ENCODE measurements at regions not wholly inside any gene's neighbourhood (a gene's known extent, or its start where the extent isn't known, plus 50 kb on each side); places are given as distances from the start of the nearest gene placed in this dataset.

DNA sequence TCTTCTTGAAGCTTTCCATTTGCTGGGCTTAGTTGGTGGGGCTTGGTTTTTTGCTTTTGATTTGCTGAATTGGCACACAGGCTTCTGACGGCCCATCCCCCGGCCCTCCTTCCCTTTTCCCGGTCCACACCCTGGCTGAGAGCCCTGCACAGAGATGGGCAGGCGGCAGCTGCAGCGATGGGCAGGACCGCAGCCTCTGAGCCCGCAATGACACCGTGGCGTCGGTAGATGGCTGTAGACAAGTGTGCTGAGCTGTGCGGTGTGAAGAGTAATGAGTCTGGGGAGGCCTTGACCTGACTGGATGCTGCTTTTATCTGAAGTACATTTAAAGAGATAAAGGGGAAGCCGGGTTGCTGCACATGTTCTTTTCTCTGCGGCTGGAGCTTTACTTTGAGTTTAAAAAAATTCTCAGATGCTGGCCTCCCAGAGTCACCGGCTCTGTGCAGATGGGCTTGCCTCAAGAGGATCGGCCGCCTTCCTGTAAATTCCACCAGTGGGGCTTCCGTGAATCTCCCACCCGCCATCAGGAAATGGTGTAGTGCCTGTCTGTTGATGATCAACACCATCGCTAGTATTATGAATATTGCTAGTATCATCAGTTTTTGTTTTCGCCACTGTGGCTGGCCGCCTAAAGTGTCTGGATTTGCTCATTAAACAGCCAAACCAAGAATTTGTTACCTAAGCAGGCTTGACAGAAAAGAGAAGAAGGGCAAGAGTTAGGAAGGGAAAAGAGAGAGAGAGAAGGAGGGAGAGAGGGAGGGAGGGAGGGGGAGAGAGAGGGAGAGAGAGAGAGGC is 245.6 kb upstream of the RBFOX1 start:
- TF ChIP-seq EZH2phosphoT487 (conservative IDR thresholded peaks at IDR 0.05; ENCODE audit: low read length) = no peak
- TF ChIP-seq, protein P1, sequence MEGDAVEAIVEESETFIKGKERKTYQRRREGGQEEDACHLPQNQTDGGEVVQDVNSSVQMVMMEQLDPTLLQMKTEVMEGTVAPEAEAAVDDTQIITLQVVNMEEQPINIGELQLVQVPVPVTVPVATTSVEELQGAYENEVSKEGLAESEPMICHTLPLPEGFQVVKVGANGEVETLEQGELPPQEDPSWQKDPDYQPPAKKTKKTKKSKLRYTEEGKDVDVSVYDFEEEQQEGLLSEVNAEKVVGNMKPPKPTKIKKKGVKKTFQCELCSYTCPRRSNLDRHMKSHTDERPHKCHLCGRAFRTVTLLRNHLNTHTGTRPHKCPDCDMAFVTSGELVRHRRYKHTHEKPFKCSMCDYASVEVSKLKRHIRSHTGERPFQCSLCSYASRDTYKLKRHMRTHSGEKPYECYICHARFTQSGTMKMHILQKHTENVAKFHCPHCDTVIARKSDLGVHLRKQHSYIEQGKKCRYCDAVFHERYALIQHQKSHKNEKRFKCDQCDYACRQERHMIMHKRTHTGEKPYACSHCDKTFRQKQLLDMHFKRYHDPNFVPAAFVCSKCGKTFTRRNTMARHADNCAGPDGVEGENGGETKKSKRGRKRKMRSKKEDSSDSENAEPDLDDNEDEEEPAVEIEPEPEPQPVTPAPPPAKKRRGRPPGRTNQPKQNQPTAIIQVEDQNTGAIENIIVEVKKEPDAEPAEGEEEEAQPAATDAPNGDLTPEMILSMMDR (IDR thresholded peaks at IDR 0.05; ENCODE audit: insufficient read depth, low read length, poor library complexity, severe bottlenecking) = no peak
- Histone ChIP-seq H3K9me2 (replicated peaks; ENCODE audit: insufficient read depth, low read length) (no peaks in the 10 kb centered on the region), H3K9ac (ENCODE audit: low read length) (no peak overlapping the region), H3K36me3 (ENCODE audit: low read length) (no peaks in the 10 kb centered on the region), H3K4me3 (ENCODE audit: insufficient read depth, low read length, poor library complexity, severe bottlenecking) (no peak overlapping the region), H3K4me2 (ENCODE audit: low read depth, low read length, poor library complexity, severe bottlenecking) (no peak overlapping the region), H4K20me1 (ENCODE audit: low read depth, low read length) (no peaks in the 10 kb centered on the region), H3K9me3 (ENCODE audit: insufficient read depth, low read length) (no peaks in the 10 kb centered on the region), H3K79me2 (ENCODE audit: insufficient read depth, low read length) (no peaks in the 10 kb centered on the region), H2AFZ (ENCODE audit: low read depth, low read length, severe bottlenecking) (no peak overlapping the region), H3F3A (ENCODE audit: insufficient read depth) (no peaks in the 10 kb centered on the region), H3K27ac (ENCODE audit: low read depth, low read length) (no peak overlapping the region), H3K27me3 (ENCODE audit: low read length) (no peaks in the 10 kb centered on the region)

GRCh38 chr16:7085776-7086175 is 246.9 kb upstream of the RBFOX1 start:
- Histone ChIP-seq H3K9ac (ENCODE audit: low read length) (no peak overlapping the region), H2AFZ (ENCODE audit: low read depth, low read length, severe bottlenecking) (no peak overlapping the region)
- TF ChIP-seq EZH2phosphoT487 (conservative IDR thresholded peaks at IDR 0.05; ENCODE audit: low read length) = no peak
- TF ChIP-seq, protein P1 (IDR thresholded peaks at IDR 0.05; ENCODE audit: insufficient read depth, low read length, poor library complexity, severe bottlenecking) = no peak

DNA sequence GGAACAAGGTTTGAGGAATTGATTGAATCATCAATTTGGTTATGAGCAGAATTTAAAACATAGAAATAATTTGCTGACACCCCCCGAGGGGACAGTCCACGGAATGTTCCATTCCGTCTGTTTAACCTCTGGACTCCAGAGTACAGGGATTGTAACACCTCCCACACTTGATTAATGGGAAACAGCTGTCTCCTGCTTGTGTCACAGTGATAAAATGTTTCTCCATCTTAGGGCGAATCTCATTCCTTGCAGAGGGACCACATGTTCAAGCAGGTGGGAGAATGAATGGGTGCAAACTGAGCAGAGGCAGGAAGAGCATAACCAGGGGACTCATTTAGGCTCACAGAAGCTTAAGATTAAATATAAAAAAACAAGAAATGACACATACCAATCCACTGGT is 249.5 kb upstream of the RBFOX1 start:
- H3F3A ChIP-seq (ENCODE audit: insufficient read depth) = no peaks in the 10 kb centered on the region
- H3K9me2 ChIP-seq (replicated peaks; ENCODE audit: insufficient read depth, low read length) = no peaks in the 10 kb centered on the region; the same call in 1 of the 2 replicates
- TF ChIP-seq, protein P1 (IDR thresholded peaks at IDR 0.05; ENCODE audit: insufficient read depth, low read length, poor library complexity, severe bottlenecking) = no peak
- no peak for TF ChIP-seq EZH2phosphoT487 (conservative IDR thresholded peaks at IDR 0.05; ENCODE audit: low read length)
- no peak overlapping the region for H3K4me2 ChIP-seq (ENCODE audit: low read depth, low read length, poor library complexity, severe bottlenecking)
- H3K4me3 ChIP-seq (ENCODE audit: insufficient read depth, low read length, poor library complexity, severe bottlenecking) = no peak overlapping the region
- no peaks in the 10 kb centered on the region for H3K27me3 ChIP-seq (ENCODE audit: low read length)
- no peak overlapping the region for H3K27ac ChIP-seq (ENCODE audit: low read depth, low read length)
- H3K79me2 ChIP-seq (ENCODE audit: insufficient read depth, low read length) = no peaks in the 10 kb centered on the region
- H3K9ac ChIP-seq (ENCODE audit: low read length) = no peak overlapping the region
- H3K9me3 ChIP-seq (ENCODE audit: insufficient read depth, low read length) = no peaks in the 10 kb centered on the region
- H3K36me3 ChIP-seq (ENCODE audit: low read length) = no peaks in the 10 kb centered on the region
- H2AFZ ChIP-seq (ENCODE audit: low read depth, low read length, severe bottlenecking) = no peak overlapping the region
- H4K20me1 ChIP-seq (ENCODE audit: low read depth, low read length) = no peaks in the 10 kb centered on the region

More at GRCh38 chr16:7085776-7086175, 246.9 kb upstream of the RBFOX1 start:
- H4K20me1 ChIP-seq (ENCODE audit: low read depth, low read length) = no peaks in the 10 kb centered on the region
- no peaks in the 10 kb centered on the region for H3K36me3 ChIP-seq (ENCODE audit: low read length)
- H3K79me2 ChIP-seq (ENCODE audit: insufficient read depth, low read length) = no peaks in the 10 kb centered on the region
- H3K4me2 ChIP-seq (ENCODE audit: low read depth, low read length, poor library complexity, severe bottlenecking) = no peak overlapping the region
- no peaks in the 10 kb centered on the region for H3K9me3 ChIP-seq (ENCODE audit: insufficient read depth, low read length)
- H3K27ac ChIP-seq (ENCODE audit: low read depth, low read length) = no peak overlapping the region
- no peaks in the 10 kb centered on the region for H3K27me3 ChIP-seq (ENCODE audit: low read length)
- no peaks in the 10 kb centered on the region for H3F3A ChIP-seq (ENCODE audit: insufficient read depth)
- H3K4me3 ChIP-seq (ENCODE audit: insufficient read depth, low read length, poor library complexity, severe bottlenecking) = no peak overlapping the region
- H3K9me2 ChIP-seq (replicated peaks; ENCODE audit: insufficient read depth, low read length) = no peaks in the 10 kb centered on the region

Measured in SU-DHL-6 (cell line).